GM12801 (cell line): ENCODE measurements at regions not wholly inside any gene's neighbourhood (a gene's known extent, or its start where the extent isn't known, plus 50 kb on each side); places are given as distances from the start of the nearest gene placed in this dataset.

ENCODE experiments used
- TF ChIP-seq, protein P1 (sequence below): IDR thresholded peaks from one replicate; pipeline ENCODE4 v1.5.1; 2011; ENCODE audit warnings: control low read depth; ENCODE audit not compliant: insufficient read length; ENCODE audit errors: extremely low read depth

DNA sequence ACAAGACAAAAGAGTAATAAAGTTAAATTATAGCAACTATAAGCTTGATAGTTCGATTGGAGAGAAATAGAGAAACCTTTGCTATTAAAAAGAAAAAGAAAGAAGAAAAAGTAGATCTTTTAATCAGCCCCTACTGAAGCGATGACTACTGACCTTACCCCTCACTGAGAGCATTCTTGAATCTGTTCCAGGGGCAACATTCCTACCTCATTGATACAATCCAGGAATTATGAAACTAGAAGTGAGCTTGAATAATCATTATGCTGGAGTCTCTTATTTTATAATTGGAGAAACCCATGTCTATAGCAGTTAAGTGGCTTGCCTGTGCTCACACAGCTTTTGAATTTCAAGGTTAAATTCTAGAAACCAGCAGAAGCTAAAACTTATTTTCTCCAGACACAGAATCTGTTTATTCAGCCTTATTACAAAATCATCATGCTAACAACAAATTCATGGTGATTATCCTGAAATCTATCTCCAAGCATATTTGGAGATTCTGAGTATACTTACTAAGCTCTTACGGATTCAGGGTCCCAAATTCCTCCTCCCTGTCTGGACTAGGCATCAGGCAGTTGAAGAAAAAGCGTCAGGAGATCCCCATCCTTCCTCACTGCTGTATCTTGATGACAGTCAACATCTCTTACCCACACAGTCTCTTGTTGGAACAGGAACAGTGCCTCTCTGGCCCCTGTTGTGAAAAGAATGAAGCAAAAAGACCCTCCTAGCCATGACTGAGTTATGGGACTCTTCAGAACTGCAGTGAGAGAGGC is 547.6 kb upstream of the WWC1 start:
- TF ChIP-seq, protein P1, sequence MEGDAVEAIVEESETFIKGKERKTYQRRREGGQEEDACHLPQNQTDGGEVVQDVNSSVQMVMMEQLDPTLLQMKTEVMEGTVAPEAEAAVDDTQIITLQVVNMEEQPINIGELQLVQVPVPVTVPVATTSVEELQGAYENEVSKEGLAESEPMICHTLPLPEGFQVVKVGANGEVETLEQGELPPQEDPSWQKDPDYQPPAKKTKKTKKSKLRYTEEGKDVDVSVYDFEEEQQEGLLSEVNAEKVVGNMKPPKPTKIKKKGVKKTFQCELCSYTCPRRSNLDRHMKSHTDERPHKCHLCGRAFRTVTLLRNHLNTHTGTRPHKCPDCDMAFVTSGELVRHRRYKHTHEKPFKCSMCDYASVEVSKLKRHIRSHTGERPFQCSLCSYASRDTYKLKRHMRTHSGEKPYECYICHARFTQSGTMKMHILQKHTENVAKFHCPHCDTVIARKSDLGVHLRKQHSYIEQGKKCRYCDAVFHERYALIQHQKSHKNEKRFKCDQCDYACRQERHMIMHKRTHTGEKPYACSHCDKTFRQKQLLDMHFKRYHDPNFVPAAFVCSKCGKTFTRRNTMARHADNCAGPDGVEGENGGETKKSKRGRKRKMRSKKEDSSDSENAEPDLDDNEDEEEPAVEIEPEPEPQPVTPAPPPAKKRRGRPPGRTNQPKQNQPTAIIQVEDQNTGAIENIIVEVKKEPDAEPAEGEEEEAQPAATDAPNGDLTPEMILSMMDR = no peak

DNA sequence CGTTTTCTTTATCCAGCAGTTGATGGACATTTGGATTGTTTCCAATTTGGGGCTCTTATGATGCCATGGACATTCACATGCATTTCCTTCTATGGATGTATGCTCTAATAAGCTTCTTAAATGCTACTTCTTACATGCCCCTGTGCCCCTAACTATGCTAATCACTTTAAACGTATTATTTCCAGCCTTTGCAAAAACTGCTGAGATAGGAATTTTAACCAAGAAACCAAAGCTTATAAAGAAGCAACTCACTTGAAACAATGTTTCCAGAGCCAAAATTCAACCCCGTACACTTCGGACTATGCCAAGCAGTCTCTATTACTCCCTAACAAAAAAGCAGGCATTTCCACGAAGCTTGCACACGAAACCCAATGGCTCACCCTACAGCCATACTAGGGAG is 545.6 kb upstream of the WWC1 start:
- TF ChIP-seq, protein P1 = no peak

DNA sequence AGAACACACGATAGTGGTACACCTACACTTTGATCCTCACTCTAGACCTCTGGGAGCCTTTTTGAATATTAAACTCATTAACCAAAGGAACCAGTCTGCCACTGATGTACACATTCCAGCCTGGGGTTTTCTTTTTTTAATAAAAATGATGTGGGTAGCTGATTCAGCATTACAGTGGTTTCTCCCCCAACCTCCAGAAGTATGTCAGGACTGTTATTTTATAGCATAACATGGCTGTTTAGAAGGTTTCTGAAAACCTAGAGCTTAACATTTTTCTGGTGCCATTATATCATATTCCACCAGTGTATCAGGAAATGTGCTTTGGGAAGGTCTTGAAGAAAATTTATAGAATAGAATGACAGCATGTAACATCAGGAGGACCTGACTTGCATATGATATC is 540.9 kb upstream of the WWC1 start:
- TF ChIP-seq, protein P1 = no peak

DNA sequence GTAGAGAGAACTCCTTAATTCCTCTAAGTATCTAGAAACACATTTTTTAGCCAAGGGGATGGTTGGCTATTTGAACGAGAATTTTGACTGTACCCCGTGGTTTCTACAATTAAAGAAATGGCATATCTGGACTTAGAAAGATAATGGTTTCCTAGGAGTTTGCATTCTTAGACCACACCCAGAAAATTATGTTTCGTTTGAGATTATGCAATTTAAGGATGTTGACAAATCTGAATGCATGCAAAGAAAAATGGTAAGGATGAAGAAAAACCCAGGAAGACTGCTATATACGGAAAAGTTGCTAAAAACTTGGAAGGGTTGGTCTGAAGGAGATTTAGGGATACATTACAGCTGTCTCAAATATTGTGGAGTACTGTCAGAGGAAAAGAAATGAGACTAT is 538.5 kb upstream of the WWC1 start:
- TF ChIP-seq, protein P1 = no peak

DNA sequence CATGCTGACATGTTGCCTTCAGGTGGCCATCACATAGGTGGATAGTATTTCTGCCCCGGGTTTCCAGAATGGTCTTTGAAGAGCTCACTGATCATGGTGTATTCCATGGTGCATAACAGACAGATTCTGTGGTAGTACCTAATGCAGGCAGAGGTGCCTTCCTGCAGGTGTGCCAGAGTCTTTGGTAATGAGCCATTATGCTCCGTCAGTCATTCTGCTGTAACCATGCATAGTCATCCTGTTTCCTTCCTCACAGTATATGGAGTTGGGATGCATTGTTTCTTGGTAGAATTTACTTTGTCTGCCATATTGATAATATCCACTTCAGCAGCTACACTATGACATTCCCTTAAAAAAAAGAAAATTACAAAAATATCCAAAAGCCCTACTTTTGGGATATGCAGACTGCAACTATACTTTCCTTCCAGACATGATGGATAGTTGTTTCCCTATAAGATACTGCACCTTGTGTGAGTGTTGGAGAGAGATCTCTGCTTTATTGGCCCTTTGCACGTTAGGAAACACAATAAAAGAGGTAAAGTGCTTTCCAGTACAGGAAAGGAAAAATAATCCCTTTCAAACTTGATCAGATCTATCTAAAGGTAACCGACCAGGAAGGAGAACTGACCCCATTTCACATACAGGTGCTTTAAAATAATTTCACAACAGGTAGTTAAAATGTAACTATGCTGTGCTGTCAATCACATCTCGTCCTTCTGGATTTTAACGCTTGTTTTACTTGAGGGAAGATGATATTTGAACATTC is 537.5 kb upstream of the WWC1 start:
- TF ChIP-seq, protein P1 = no peak

DNA sequence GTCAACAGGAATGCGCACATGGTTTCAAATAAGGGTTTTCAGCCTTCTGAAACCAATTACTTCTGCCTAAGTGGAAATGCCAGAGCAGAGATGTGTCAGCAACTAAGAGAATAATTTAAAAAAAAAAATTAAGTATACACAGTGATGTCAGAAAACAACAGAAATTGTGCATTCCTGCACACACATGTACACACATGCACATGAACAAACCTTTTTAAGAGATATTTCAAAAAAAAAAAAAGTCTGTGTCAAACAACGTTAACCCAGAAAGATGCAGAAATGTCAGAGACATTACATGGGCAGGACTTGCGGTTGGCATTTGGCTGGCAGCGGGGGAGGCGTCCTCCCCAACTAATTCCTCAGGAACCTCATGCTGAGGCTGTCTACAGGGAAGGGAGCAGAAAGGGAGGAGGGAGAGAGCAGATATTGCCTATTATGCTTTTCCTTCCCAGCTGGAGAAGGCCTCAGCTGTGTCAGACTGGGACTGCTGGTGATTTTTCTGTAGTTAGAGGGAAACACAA is 536.9 kb upstream of the WWC1 start:
- TF ChIP-seq, protein P1 = no peak

DNA sequence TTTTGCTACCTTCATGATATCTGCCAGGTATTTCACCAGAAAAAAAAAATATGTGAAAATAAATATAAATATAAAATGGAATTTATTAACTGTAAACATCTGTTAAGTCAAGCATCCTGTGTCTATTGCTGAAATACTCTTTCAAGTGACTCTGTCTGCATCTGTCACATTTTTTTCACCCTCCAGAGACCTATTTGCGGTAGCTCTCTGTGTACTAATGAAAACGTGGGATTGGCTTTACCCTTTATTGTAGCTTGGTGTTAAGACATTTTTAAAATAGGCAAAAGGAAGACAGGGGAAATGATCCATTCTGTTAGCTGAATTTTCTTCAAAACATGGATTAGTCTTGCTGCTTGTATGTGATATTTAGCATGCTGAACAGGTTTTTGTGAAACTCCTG is 536.0 kb upstream of the WWC1 start:
- TF ChIP-seq, protein P1 = no peak
